Stomach (tissue), 8 donors: ENCODE measurements at regions not wholly inside any gene's neighbourhood (a gene's known extent, or its start where the extent isn't known, plus 50 kb on each side); places are given as distances from the start of the nearest gene placed in this dataset.

ENCODE experiments used
- DNase-seq, 2 donors: peaks; one replicate each; pipeline versions ENCODE4 v3.0.0 to v3.0.0-alpha.2; 2013 to 2019
- H3K27ac ChIP-seq, 5 donors: fragments of 200-600 bp in 4 of 5; sonication (generic) in 4 of 5; one replicate each; pipeline ENCODE4 v1.5.1; 2013 to 2019; ENCODE audit warnings: mild to moderate bottlenecking in 1 of 5, moderate library complexity in 1 of 5
- H3K27me3 ChIP-seq, 3 donors: fragments of 200-600 bp; sonication (generic); one replicate each; pipeline ENCODE4 v1.5.1; 2017 to 2019; ENCODE audit warnings: mixed run types in 1 of 3
- H3K36me3 ChIP-seq, 4 donors: fragments of 200-600 bp; sonication (generic); 1 replicate in 3 of 4; 2 replicates in 1 of 4; pipeline ENCODE4 v1.5.1; 2016 to 2019
- H3K4me1 ChIP-seq, 4 donors: fragments of 200-600 bp; sonication (generic); one replicate each; pipeline ENCODE4 v1.5.1; 2016 to 2019
- H3K4me3 ChIP-seq, 4 donors: fragments of 200-600 bp; sonication (generic) in 3 of 4; one replicate each; pipeline ENCODE4 v1.5.1; 2016 to 2019; ENCODE audit warnings: mild to moderate bottlenecking in 1 of 4
- H3K9me3 ChIP-seq, 4 donors: fragments of 200-600 bp; sonication (generic); one replicate each; pipeline ENCODE4 v1.5.1; 2016 to 2019
- EP300 ChIP-seq: sonication (generic); formaldehyde crosslinking; IDR thresholded peaks from one replicate; pipeline ENCODE4 v1.6.1; 2017; ENCODE audit warnings: antibody characterized with exemption
- POLR2A ChIP-seq, 4 donors: fragments of 450-650 bp; IDR thresholded peaks; one replicate each; pipeline ENCODE4 v1.6.1; 2016; ENCODE audit warnings: antibody characterized with exemption in 4 of 4, control low read depth in 2 of 4, mild to moderate bottlenecking in 1 of 4, moderate library complexity in 1 of 4
- POLR2AphosphoS5 ChIP-seq, 3 donors: sonication (generic); formaldehyde crosslinking; IDR thresholded peaks; one replicate each; pipeline ENCODE4 v1.6.1; 2016; ENCODE audit warnings: antibody characterized with exemption in 3 of 3
- WGBS, 5 donors: extraction: QIAGEN DNeasy Blood & Tissue Kit in 3 of 5; methylation state at CpG; one replicate each; pipeline versions ENCODE4 v1.1.5 to v1.1.7; 2013 to 2018; 5-methylcytosine and 5-hydroxymethylcytosine counted together
- intact Hi-C: fragments of 100-400 bp; cut with DNase I; formaldehyde crosslinking; loops from one replicate; pipeline ENCODE4 v1.15.1; 2023; ENCODE audit warnings: low total_unique reads
- TF ChIP-seq, protein P1 (sequence below), 7 experiments: fragments of 450-650 bp in 4 of 7; fragments of 200-600 bp in 3 of 7; sonication (generic) in 3 of 7; IDR thresholded peaks; one replicate each; pipeline ENCODE4 v1.5.1; 2016 to 2019; ENCODE audit warnings: antibody characterized with exemption in 7 of 7, control low read depth in 2 of 7, mild to moderate bottlenecking in 1 of 7
- donor health status: healthy with polysubstance abuse.
- donor health status: Bipolar disorder and iron deficiency.
- donor health status: healthy.

DNA sequence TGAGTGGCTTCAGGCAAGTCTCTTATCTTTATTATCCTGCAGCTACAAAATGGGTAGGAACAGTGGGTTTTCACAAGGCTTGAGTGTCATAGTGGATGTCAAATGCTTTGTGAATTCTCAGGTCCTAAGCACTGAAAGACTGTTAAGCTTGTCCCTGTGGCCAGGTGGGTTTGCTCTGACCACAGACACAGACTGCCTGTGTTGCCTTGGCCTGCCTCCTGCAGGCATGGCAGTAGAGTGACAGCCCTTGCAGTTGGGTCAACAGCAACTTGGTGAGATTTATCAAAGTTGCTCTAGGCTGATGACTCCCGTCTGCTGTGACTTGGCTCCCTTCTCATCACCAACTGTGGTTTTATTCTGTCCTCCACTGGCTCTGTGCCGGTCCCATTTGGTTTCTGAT lies 520.0 kb upstream of the CCDC196 start:
- Histone ChIP-seq H3K9me3 (no peaks in the 10 kb centered on the region), H3K36me3 (no peaks in the 10 kb centered on the region), H3K4me3 (no peak overlapping the region), H3K27ac (no peak overlapping the region), H3K4me1 (no peaks in the 10 kb centered on the region), H3K27me3 (peaks cover 0 to 4% (median 0%) of the 10 kb centered on the region in 3 donors)
- intact Hi-C loops = no loop called here
- no peak for DNase-seq
- WGBS, 5 donors = 80 to 94% (median 87%) methylated on average over 2 of the region's 2 CpGs
- TF ChIP-seq POLR2A (IDR thresholded peaks at IDR 0.05) = no peak
- no peak for TF ChIP-seq POLR2AphosphoS5 (IDR thresholded peaks at IDR 0.05)
- TF ChIP-seq, protein P1, sequence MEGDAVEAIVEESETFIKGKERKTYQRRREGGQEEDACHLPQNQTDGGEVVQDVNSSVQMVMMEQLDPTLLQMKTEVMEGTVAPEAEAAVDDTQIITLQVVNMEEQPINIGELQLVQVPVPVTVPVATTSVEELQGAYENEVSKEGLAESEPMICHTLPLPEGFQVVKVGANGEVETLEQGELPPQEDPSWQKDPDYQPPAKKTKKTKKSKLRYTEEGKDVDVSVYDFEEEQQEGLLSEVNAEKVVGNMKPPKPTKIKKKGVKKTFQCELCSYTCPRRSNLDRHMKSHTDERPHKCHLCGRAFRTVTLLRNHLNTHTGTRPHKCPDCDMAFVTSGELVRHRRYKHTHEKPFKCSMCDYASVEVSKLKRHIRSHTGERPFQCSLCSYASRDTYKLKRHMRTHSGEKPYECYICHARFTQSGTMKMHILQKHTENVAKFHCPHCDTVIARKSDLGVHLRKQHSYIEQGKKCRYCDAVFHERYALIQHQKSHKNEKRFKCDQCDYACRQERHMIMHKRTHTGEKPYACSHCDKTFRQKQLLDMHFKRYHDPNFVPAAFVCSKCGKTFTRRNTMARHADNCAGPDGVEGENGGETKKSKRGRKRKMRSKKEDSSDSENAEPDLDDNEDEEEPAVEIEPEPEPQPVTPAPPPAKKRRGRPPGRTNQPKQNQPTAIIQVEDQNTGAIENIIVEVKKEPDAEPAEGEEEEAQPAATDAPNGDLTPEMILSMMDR (IDR thresholded peaks at IDR 0.05) = no peak
- no peak for TF ChIP-seq EP300

DNA sequence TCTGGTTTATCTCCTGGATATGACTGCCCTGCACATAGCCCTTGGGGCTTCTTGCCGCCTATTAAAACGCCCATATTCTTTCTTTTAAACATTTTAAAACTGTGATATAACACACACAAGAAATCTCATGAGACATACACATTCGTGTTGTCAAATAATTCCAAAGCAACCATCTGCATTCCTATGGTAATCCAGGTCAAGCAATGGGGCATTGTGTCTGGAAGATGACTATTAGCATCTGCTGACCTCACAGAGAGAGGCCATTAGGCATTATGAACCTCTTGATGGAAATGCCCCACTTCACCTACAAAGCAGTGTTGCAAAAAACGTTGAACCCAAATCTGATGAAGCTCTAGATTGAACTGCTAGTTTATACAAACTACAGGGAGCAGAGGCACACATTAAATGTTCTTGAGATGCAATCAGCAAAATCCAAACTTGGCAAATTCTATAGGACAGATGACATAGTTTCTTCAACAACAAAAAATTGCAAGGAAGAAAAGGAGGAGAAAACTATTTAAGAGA lies 513.8 kb upstream of the CCDC196 start:
- Histone ChIP-seq H3K27ac (no peak overlapping the region), H3K4me3 (no peak overlapping the region), H3K4me1 (no peaks in the 10 kb centered on the region), H3K9me3 (no peaks in the 10 kb centered on the region), H3K36me3 (no peaks in the 10 kb centered on the region), H3K27me3 (peaks cover 0 to 4% (median 0%) of the 10 kb centered on the region in 3 donors)
- intact Hi-C loops = no loop called here
- no peak for DNase-seq
- WGBS, 5 donors = 55 to 72% (median 69%) methylated on average over 4 of the region's 4 CpGs
- TF ChIP-seq EP300 (no peak), POLR2AphosphoS5 (IDR thresholded peaks at IDR 0.05) (no peak), POLR2A (IDR thresholded peaks at IDR 0.05) (no peak)
- TF ChIP-seq, protein P1 (IDR thresholded peaks at IDR 0.05) = no peak

DNA sequence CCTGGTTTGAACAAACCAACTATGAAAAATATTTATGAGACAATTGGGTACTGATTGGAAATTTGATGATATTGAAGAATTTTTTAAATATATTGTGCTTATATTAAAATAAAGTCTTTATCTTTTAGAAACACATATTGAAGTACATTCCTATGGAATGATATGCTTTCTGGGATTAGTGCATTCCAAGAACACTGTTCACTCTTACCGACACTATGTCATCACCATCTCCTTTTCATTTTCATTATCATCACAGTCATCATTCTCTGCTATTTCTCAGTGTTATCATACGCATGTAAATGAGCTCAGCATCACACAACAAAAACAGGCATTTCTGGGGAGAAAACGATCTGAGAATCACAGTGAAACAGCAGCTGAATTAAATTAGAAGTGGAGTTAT lies 513.3 kb upstream of the CCDC196 start:
- 82 to 88% (median 85%) methylated on average over 3 of the region's 3 CpGs for WGBS, 5 donors
- intact Hi-C loops = no loop called here
- no peaks in the 10 kb centered on the region for H3K4me1 ChIP-seq

DNA sequence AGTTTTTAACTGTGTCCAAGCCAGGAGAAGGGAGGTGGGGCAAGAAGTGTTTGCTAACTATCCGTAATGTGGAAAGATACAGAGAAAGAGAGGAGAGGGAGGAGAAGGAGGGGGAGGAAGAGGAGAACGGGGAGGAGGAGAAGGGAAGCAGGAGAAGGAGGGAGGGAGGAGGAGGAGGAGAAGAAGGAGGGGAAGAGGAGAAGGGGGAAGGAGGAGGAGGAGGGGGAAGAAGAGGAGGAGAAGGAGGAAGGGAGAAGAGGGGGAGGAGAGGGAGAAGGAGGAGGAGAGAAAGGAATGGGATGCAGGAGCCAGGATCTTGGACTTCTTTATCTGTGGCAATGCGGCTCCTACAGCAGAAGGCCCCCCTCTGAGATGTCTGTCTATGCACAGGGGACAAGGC lies 510.3 kb upstream of the CCDC196 start:
- no peak for TF ChIP-seq POLR2A (IDR thresholded peaks at IDR 0.05)
- TF ChIP-seq, protein P1 (IDR thresholded peaks at IDR 0.05) = no peak
- TF ChIP-seq EP300 = no peak
- no peak for TF ChIP-seq POLR2AphosphoS5 (IDR thresholded peaks at IDR 0.05)
- intact Hi-C loops = no loop called here
- Histone ChIP-seq H3K36me3 (no peaks in the 10 kb centered on the region), H3K9me3 (peaks cover 0 to 10% (median 5%) of the 10 kb centered on the region in 4 donors), H3K27me3 (no peaks in the 10 kb centered on the region), H3K27ac (no peak overlapping the region), H3K4me3 (no peak overlapping the region), H3K4me1 (no peaks in the 10 kb centered on the region)
- WGBS, 5 donors = 29 to 48% (median 39%) methylated on average over 3 of the region's 3 CpGs
- DNase-seq = no peak

More for the DNA sequence above, 513.3 kb upstream of the CCDC196 start:
- H3K27me3 ChIP-seq = peaks cover 0 to 4% (median 0%) of the 10 kb centered on the region in 3 donors
- no peak overlapping the region for H3K27ac ChIP-seq
- no peak overlapping the region for H3K4me3 ChIP-seq
- no peak for DNase-seq
- TF ChIP-seq EP300 (no peak), POLR2A (IDR thresholded peaks at IDR 0.05) (no peak), POLR2AphosphoS5 (IDR thresholded peaks at IDR 0.05) (no peak)
- TF ChIP-seq, protein P1 (IDR thresholded peaks at IDR 0.05) = no peak
- no peaks in the 10 kb centered on the region for H3K9me3 ChIP-seq
- H3K36me3 ChIP-seq = no peaks in the 10 kb centered on the region
